GM12874 (cell line): ENCODE measurements at regions not wholly inside any gene's neighbourhood (a gene's known extent, or its start where the extent isn't known, plus 50 kb on each side); places are given as distances from the start of the nearest gene placed in this dataset.

Source experiments
- TF ChIP-seq, protein P1 (sequence below): IDR thresholded peaks from 2 replicates; pipeline ENCODE4 v1.5.1; 2011; ENCODE audit warnings: low read depth, mild to moderate bottlenecking, control low read depth, low read length, moderate library complexity; ENCODE audit not compliant: insufficient read depth

DNA sequence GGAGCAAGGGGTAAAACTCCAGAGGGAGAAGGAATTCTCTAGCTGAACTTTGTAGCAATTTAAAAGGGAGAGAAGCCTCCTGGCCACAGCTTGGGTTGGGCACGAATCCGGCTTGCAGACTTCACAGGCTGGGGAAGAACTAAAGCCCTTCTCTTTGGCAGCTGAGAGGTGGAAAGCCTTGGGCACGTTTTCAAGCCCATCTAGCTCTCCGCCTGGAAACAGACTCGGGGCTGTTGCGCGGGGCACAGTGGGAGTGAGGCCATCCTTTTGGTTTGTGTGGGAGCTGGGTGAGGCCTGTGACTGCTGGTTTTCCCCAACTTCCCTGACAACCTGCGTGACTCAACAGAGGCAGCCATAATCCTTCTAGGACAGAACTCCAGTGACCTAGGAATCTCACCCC lies 295.7 kb upstream of the ROBO1 start:
- TF ChIP-seq, protein P1, sequence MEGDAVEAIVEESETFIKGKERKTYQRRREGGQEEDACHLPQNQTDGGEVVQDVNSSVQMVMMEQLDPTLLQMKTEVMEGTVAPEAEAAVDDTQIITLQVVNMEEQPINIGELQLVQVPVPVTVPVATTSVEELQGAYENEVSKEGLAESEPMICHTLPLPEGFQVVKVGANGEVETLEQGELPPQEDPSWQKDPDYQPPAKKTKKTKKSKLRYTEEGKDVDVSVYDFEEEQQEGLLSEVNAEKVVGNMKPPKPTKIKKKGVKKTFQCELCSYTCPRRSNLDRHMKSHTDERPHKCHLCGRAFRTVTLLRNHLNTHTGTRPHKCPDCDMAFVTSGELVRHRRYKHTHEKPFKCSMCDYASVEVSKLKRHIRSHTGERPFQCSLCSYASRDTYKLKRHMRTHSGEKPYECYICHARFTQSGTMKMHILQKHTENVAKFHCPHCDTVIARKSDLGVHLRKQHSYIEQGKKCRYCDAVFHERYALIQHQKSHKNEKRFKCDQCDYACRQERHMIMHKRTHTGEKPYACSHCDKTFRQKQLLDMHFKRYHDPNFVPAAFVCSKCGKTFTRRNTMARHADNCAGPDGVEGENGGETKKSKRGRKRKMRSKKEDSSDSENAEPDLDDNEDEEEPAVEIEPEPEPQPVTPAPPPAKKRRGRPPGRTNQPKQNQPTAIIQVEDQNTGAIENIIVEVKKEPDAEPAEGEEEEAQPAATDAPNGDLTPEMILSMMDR, result no peak

DNA sequence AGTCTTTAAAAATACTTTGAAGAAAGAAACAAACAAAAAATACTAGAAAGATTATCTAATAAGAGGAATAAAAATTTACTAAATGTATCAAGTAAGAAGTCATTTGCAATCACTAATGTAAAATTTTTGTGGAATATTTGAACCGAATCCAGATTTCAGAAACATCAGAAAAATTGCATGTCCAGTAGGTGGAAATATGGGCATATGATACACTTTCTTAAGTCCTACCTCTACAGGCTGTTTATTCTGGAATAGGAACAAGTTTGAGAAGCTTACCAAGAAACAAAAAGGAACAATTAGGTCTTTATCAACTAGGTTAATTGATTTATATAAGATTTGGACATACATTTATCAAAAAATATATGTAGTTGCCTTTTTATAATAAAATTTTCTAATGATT lies 292.9 kb upstream of the ROBO1 start:
- TF ChIP-seq, protein P1, result no peak

DNA sequence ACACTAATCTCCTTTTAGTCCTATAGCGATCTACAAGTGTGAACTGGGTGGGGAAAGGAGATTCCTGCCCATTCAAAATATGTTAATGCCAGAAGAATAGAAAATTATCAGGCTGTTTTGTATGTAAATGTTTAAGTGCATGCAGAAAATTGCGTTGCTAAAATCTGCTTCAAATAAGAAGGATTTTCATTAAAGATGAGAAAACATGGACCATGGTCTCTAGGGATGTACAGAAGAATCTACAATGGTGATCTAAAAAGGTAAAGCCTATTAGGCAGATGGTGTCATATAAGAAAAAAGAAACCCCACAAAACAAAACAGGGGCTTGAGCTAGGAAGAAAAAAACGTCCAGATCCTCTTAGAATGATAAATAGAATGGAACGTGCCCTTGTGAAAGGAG lies 287.5 kb upstream of the ROBO1 start:
- TF ChIP-seq, protein P1, result no peak

DNA sequence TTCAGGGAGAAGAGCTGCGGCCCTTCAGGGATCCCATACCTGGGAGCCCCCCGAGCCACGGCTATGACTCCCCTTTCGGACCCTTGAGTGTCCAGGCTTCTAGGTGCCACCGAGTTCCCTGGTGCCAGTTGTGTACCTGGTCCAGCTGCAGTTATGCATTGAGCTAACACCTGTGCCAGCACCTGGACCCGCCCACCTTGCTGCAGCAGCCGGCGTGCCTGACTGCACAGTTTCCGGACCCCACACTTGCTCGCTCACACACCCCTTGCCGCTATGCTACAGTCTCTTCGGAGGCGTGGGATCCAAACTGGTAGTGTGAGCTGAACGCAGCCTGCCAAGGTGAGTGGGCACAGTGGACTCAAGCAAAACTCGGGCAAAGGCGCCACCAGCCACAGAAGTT lies 284.5 kb upstream of the ROBO1 start:
- TF ChIP-seq, protein P1, result no peak

DNA sequence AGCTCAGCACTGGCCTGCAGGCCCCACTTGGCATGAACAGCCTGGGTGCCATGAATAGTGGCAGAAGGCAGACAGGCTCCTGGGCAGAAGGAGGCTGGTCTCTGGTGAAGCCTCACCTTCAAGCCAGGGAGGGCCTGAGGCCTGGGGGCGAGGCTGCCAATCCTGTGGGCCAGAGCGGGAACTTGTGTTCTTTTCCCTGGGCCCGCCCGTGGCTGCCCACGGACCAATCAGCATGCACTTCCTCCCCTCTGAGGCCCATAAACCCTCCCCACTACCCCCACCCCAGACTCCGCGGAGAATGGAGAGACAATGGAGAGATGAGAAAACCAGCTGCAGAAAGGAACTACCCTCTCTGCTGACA lies 283.8 kb upstream of the ROBO1 start:
- TF ChIP-seq, protein P1, result no peak

DNA sequence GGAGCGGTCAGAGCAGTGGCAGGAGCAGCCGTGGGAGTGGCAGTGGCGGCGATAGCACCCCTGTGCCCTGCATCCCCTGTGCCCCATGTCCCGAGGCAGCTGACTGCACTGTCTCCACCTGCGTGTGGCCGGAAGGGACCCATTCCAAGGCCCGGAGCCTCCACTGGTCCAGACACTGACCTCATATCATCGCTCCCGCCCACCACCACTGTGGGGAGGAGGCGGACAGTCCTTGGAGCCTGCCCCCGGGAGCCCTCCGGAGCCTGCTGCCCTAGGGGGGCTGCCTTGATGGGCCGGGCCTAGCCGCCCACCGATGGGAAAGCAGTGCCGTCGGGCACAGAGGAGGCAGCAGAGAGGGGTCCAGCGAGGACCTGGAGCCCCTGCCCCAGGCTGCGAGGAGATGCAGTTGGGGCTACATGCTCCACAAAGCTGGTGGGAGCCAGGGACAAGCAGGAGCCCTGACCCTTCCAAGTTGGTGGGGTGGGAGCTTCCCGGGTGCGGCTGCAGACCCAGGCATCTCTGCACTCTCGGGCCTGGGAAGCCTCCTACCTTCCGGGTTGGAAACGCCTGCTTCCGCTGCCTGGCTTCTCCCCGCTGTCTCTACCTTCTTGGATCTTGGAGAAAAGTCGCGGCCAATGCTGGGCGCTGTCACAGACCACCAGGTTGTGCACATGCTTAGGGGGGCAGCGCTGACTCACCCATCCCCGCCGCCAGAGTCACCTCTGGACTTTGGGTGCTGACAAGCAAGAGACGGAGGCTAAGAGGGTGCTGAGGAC lies 283.2 kb upstream of the ROBO1 start:
- TF ChIP-seq, protein P1, result no peak

DNA sequence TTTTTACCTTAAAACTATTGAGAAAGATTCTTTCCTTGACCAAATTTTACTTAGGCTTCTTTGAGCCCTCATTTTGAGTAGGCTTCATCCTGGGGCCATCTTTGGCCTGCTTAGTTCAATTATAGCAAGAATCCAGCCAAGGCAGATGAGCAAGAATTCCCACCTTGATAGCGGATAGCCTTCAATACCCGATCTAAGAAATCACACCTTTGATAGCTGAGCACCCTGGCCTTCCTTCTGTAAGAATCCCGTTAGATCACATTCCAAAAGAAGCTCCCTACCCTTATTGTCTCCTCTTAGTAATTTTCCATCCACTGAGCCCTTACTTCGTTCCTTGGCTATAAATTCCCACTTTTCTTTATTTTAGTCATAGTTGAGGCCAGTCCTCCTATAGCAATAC lies 275.4 kb upstream of the ROBO1 start:
- TF ChIP-seq, protein P1, result no peak
